Gastrocnemius medialis (tissue), 4 donors: ENCODE measurements at regions not wholly inside any gene's neighbourhood (a gene's known extent, or its start where the extent isn't known, plus 50 kb on each side); places are given as distances from the start of the nearest gene placed in this dataset.

Experiments
- CTCF ChIP-seq, 5 experiments: fragments of 450-650 bp in 3 of 5; fragments of 200-600 bp in 2 of 5; sonication (generic) in 2 of 5; IDR thresholded peaks in 4 of 5; conservative IDR thresholded peaks in 1 of 5; 1 replicate in 4 of 5; 2 replicates in 1 of 5; pipeline ENCODE4 v1.5.1; 2016 to 2019; ENCODE audit warnings: antibody characterized with exemption in 5 of 5, mild to moderate bottlenecking in 3 of 5, moderate library complexity in 3 of 5
- POLR2A ChIP-seq, 2 donors: fragments of 450-650 bp; IDR thresholded peaks; one replicate each; pipeline ENCODE4 v1.6.1; 2017; ENCODE audit warnings: antibody characterized with exemption in 2 of 2, mild to moderate bottlenecking in 2 of 2, moderate library complexity in 2 of 2

- TF ChIP-seq CTCF (IDR thresholded peaks at IDR 0.05 in 4 of 5, conservative IDR thresholded peaks at IDR 0.05 in 1 of 5) (no peak), POLR2A (IDR thresholded peaks at IDR 0.05) (no peak)
Observed at GRCh38 chr3:101123081-101123480, 129.9 kb upstream of the ABI3BP start.
